ENCODE measurements at regions not wholly inside any gene's neighbourhood (a gene's known extent, or its start where the extent isn't known, plus 50 kb on each side); places are given as distances from the start of the nearest gene placed in this dataset.
"Not testable (repeated sequence)": the region's sequence is repeated elsewhere in the genome, so short reads cannot be mapped to it uniquely, and the experiment has no call there.

GRCh38 chr6:90701146-90701781 lies 114.4 kb upstream of the MAP3K7 start:
- peak; percentile 60 for DNase-seq (ENCODE audit: low read depth, low spot score)

- no peak for DNase-seq (ENCODE audit: low read depth, low spot score)
Observed at GRCh38 chr6:90695316-90695715, 108.4 kb upstream of the MAP3K7 start.

GRCh38 chr6:90694802-90695201 lies 107.9 kb upstream of the MAP3K7 start:
- no peak for DNase-seq (ENCODE audit: low read depth, low spot score)

- no peak for DNase-seq (ENCODE audit: low read depth, low spot score)
Observed at GRCh38 chr6:90691823-90692222, 105.0 kb upstream of the MAP3K7 start.

GRCh38 chr6:90689172-90689571 lies 102.3 kb upstream of the MAP3K7 start:
- no peak for DNase-seq (ENCODE audit: low read depth, low spot score)

GRCh38 chr6:90687775-90688380 lies 101.0 kb upstream of the MAP3K7 start:
- DNase-seq (ENCODE audit: low read depth, low spot score): no peak

GRCh38 chr6:90681863-90682262 lies 95.0 kb upstream of the MAP3K7 start:
- DNase-seq (ENCODE audit: low read depth, low spot score): no peak

- peak; percentile 45 for DNase-seq (ENCODE audit: low read depth, low spot score)
Observed at GRCh38 chr6:90678049-90678779, 91.3 kb upstream of the MAP3K7 start.

- DNase-seq (ENCODE audit: low read depth, low spot score): no peak
Observed at GRCh38 chr6:90677440-90677839, 90.6 kb upstream of the MAP3K7 start.

GRCh38 chr6:90676516-90677300 lies 89.8 kb upstream of the MAP3K7 start:
- DNase-seq (ENCODE audit: low read depth, low spot score): peak; percentile 76

- not testable (repeated sequence) for DNase-seq (ENCODE audit: low read depth, low spot score)
Observed at GRCh38 chr6:90675107-90675506, 88.2 kb upstream of the MAP3K7 start.

- not testable (repeated sequence) for DNase-seq (ENCODE audit: low read depth, low spot score)
Observed at GRCh38 chr6:90674077-90674476, 87.2 kb upstream of the MAP3K7 start.

- no peak for DNase-seq (ENCODE audit: low read depth, low spot score)
Observed at GRCh38 chr6:90669846-90670245, 83.0 kb upstream of the MAP3K7 start.

- DNase-seq (ENCODE audit: low read depth, low spot score): no peak
Observed at GRCh38 chr6:90669420-90669819, 82.5 kb upstream of the MAP3K7 start.

GRCh38 chr6:90668141-90668540 lies 81.3 kb upstream of the MAP3K7 start:
- DNase-seq (ENCODE audit: low read depth, low spot score): no peak

GRCh38 chr6:90663873-90664272 lies 77.0 kb upstream of the MAP3K7 start:
- DNase-seq (ENCODE audit: low read depth, low spot score): no peak

- no peak for DNase-seq (ENCODE audit: low read depth, low spot score)
Observed at GRCh38 chr6:90663106-90663505, 76.2 kb upstream of the MAP3K7 start.

- DNase-seq (ENCODE audit: low read depth, low spot score): no peak
Observed at GRCh38 chr6:90660931-90661330, 74.1 kb upstream of the MAP3K7 start.

- no peak for DNase-seq (ENCODE audit: low read depth, low spot score)
Observed at GRCh38 chr6:90658497-90658896, 71.6 kb upstream of the MAP3K7 start.

- no peak for DNase-seq (ENCODE audit: low read depth, low spot score)
Observed at GRCh38 chr6:90656325-90656724, 69.5 kb upstream of the MAP3K7 start.

GRCh38 chr6:90654806-90655205 lies 67.9 kb upstream of the MAP3K7 start:
- no peak for DNase-seq (ENCODE audit: low read depth, low spot score)

GRCh38 chr6:90654166-90654565 lies 67.3 kb upstream of the MAP3K7 start:
- DNase-seq (ENCODE audit: low read depth, low spot score): no peak

Data from ELF-1 (cell line).